Endothelial cell (in vitro differentiated cells): ENCODE measurements at regions not wholly inside any gene's neighbourhood (a gene's known extent, or its start where the extent isn't known, plus 50 kb on each side); places are given as distances from the start of the nearest gene placed in this dataset.

Experiments
- DNase-seq: peaks from one replicate; pipeline ENCODE4 v3.0.0; 2021; ENCODE audit warnings: low spot score
- H3K27ac Mint-ChIP-seq: one replicate; pipeline ENCODE4 v1.8.0; 2021; ENCODE audit warnings: mixed read lengths, inconsistent platforms; ENCODE audit not compliant: unreplicated experiment
- H3K27me3 Mint-ChIP-seq: one replicate; pipeline ENCODE4 v1.8.0; 2021; ENCODE audit warnings: mild to moderate bottlenecking, moderate library complexity, mixed read lengths, inconsistent platforms; ENCODE audit not compliant: unreplicated experiment
- H3K36me3 Mint-ChIP-seq: one replicate; pipeline ENCODE4 v1.8.0; 2021; ENCODE audit warnings: mild to moderate bottlenecking, low read depth, mixed read lengths, inconsistent platforms; ENCODE audit not compliant: unreplicated experiment
- H3K4me1 Mint-ChIP-seq: one replicate; pipeline ENCODE4 v1.8.0; 2021; ENCODE audit warnings: mild to moderate bottlenecking, mixed read lengths, inconsistent platforms; ENCODE audit not compliant: unreplicated experiment
- H3K4me3 Mint-ChIP-seq: one replicate; pipeline ENCODE4 v1.8.0; 2021; ENCODE audit warnings: mild to moderate bottlenecking, mixed read lengths, inconsistent platforms; ENCODE audit not compliant: unreplicated experiment
- H3K9me3 Mint-ChIP-seq: one replicate; pipeline ENCODE4 v1.8.0; 2021; ENCODE audit warnings: mixed read lengths, inconsistent platforms; ENCODE audit not compliant: unreplicated experiment
- CTCF ChIP-seq: fragments of 200-600 bp; sonication (generic); IDR thresholded peaks from one replicate; pipeline ENCODE4 v1.5.0; 2021; ENCODE audit warnings: antibody characterized with exemption; ENCODE audit not compliant: unreplicated experiment

- Mint-ChIP-seq H3K9me3 (no peaks in the 10 kb centered on the region), H3K27ac (no peak overlapping the region), H3K4me1 (peaks cover 4% of the 10 kb centered on the region), H3K4me3 (no peak overlapping the region), H3K36me3 (no peaks in the 10 kb centered on the region), H3K27me3 (peaks cover 3% of the 10 kb centered on the region)
- DNase-seq, result no peak
- TF ChIP-seq CTCF, result no peak
Measured at GRCh38 chr10:114885443-114885842, 52.6 kb upstream of the TRUB1 start.
